H54 (cell line): ENCODE measurements at regions not wholly inside any gene's neighbourhood (a gene's known extent, or its start where the extent isn't known, plus 50 kb on each side); places are given as distances from the start of the nearest gene placed in this dataset.
A peak's percentile ranks its signal among the peaks of the same experiment; 100 is the strongest.

ENCODE experiments used
- DNase-seq: peaks from one replicate; pipeline ENCODE4 v3.0.0; 2011; ENCODE audit warnings: low spot score, mixed read lengths; ENCODE audit not compliant: insufficient read length
- FAIRE-seq: peaks from 3 replicates; lab custom pipeline; 2011; peaks lifted over from hg19 to GRCh38; lab: Jason Lieb, UNC
- POLR2A ChIP-seq: IDR thresholded peaks from 2 replicates; pipeline ENCODE4 v1.6.1; 2011; ENCODE audit warnings: low read depth, mild to moderate bottlenecking, low read length

- FAIRE-seq, result no peak
- no peak for DNase-seq
- TF ChIP-seq POLR2A, result no peak
Measured at GRCh38 chr5:5902678-5903646, 475.4 kb downstream of the MED10 start.

GRCh38 chr5:5900350-5900749 is 477.9 kb downstream of the ICE1 start:
- FAIRE-seq, result no peak

GRCh38 chr5:5899716-5900115 is 477.2 kb downstream of the ICE1 start:
- no peak for DNase-seq

More at GRCh38 chr5:5900350-5900749, 477.9 kb downstream of the ICE1 start:
- no peak for TF ChIP-seq POLR2A
- no peak for DNase-seq

GRCh38 chr5:5888284-5888683 is 465.8 kb downstream of the ICE1 start:
- TF ChIP-seq POLR2A, result no peak
- FAIRE-seq (no peak), DNase-seq (no peak)

More at GRCh38 chr5:5899716-5900115, 477.2 kb downstream of the ICE1 start:
- FAIRE-seq, result no peak
- no peak for TF ChIP-seq POLR2A

- DNase-seq (no peak), FAIRE-seq (no peak)
- TF ChIP-seq POLR2A, result no peak
Measured at GRCh38 chr5:5887833-5888232, 465.4 kb downstream of the ICE1 start.

GRCh38 chr5:5886812-5887486 is 464.5 kb downstream of the ICE1 start:
- DNase-seq, result peak; percentile 15
- no peak for TF ChIP-seq POLR2A
- FAIRE-seq, result no peak

GRCh38 chr5:5886353-5886752 is 463.9 kb downstream of the ICE1 start:
- DNase-seq (no peak), FAIRE-seq (no peak)
- TF ChIP-seq POLR2A, result no peak

- no peak for FAIRE-seq
Measured at GRCh38 chr5:5885782-5886181, 463.3 kb downstream of the ICE1 start.

GRCh38 chr5:5884593-5884992 is 462.1 kb downstream of the ICE1 start:
- DNase-seq (no peak), FAIRE-seq (no peak)
- TF ChIP-seq POLR2A, result no peak

More at GRCh38 chr5:5885782-5886181, 463.3 kb downstream of the ICE1 start:
- no peak for TF ChIP-seq POLR2A
- no peak for DNase-seq

GRCh38 chr5:5883562-5883961 is 461.1 kb downstream of the ICE1 start:
- DNase-seq (no peak), FAIRE-seq (no peak)
- TF ChIP-seq POLR2A, result no peak

GRCh38 chr5:5883146-5883545 is 460.7 kb downstream of the ICE1 start:
- TF ChIP-seq POLR2A, result no peak
- FAIRE-seq, result no peak
- no peak for DNase-seq

- no peak for FAIRE-seq
- no peak for DNase-seq
Measured at GRCh38 chr5:5882706-5883105, 460.2 kb downstream of the ICE1 start.

GRCh38 chr5:5881294-5881693 is 458.8 kb downstream of the ICE1 start:
- TF ChIP-seq POLR2A, result no peak
- DNase-seq (no peak), FAIRE-seq (no peak)

More at GRCh38 chr5:5882706-5883105, 460.2 kb downstream of the ICE1 start:
- TF ChIP-seq POLR2A, result no peak
